CD4-positive, alpha-beta T cell (primary cell): ENCODE measurements at regions not wholly inside any gene's neighbourhood (a gene's known extent, or its start where the extent isn't known, plus 50 kb on each side); places are given as distances from the start of the nearest gene placed in this dataset.

ENCODE experiments used
- ATAC-seq: fragments of 200-7000 bp; cut with Tn5 transposase; one replicate; pipeline ENCODE4 v1.10.0; 2022; ENCODE audit warnings: mild to moderate bottlenecking; ENCODE audit not compliant: poor library complexity
- CTCF ChIA-PET: fragments of 350-600 bp; sonication (Branson Sonifier 250); formaldehyde crosslinking; loops from one replicate; lab custom pipeline; 2021; ENCODE audit warnings: antibody characterized with exemption, inconsistent platforms; lab: Charles Lee
- POLR2A ChIA-PET: fragments of 350-600 bp; sonication (Branson Sonifier 250); formaldehyde crosslinking; loops from one replicate; lab custom pipeline; 2021; ENCODE audit warnings: antibody characterized with exemption, inconsistent platforms; lab: Charles Lee
- DNase-seq, 14 experiments: peaks; one replicate each; pipeline ENCODE4 v3.0.0-alpha.2; 2013 to 2020; ENCODE audit warnings: mixed read lengths in 2 of 14
- H3K27ac ChIP-seq, 2 donors: one replicate each; pipeline versions ENCODE4 v1.5.1 to v1.7.0; 2013; ENCODE audit warnings: low read length in 2 of 2, low read depth in 1 of 2, mild to moderate bottlenecking in 1 of 2
- H3K27me3 ChIP-seq, 2 experiments: 1 replicate in 1 of 2; 2 replicates in 1 of 2; pipeline versions ENCODE4 v1.6.1 to v1.7.0; 2013; ENCODE audit warnings: low read length in 2 of 2, control low read depth in 1 of 2, mild to moderate bottlenecking in 1 of 2, moderate library complexity in 1 of 2; ENCODE audit not compliant: insufficient read depth in 2 of 2, control insufficient read depth in 1 of 2
- H3K36me3 ChIP-seq: one replicate; pipeline ENCODE4 v1.6.1; 2013; ENCODE audit warnings: low read length, control low read depth; ENCODE audit not compliant: insufficient read depth
- H3K4me1 ChIP-seq: one replicate; pipeline ENCODE4 v1.6.1; 2013; ENCODE audit warnings: low read length, control low read depth; ENCODE audit not compliant: insufficient read depth
- H3K4me3 ChIP-seq: one replicate; pipeline ENCODE4 v1.5.1; 2013; ENCODE audit warnings: mild to moderate bottlenecking, low read length, moderate library complexity
- H3K9me3 ChIP-seq, 2 experiments: 1 replicate in 1 of 2; 2 replicates in 1 of 2; pipeline versions ENCODE4 v1.6.1 to v1.7.0; 2013; ENCODE audit warnings: low read length in 2 of 2, mild to moderate bottlenecking in 2 of 2, control low read depth in 1 of 2, moderate library complexity in 1 of 2; ENCODE audit not compliant: control insufficient read depth in 1 of 2, insufficient read depth in 1 of 2
- H3K27ac Mint-ChIP-seq: one replicate; pipeline ENCODE4 v1.8.0; 2020; ENCODE audit warnings: mixed read lengths
- H3K27me3 Mint-ChIP-seq: one replicate; pipeline ENCODE4 v1.8.0; 2021; ENCODE audit warnings: mixed read lengths
- H3K36me3 Mint-ChIP-seq: one replicate; pipeline ENCODE4 v1.8.0; 2021; ENCODE audit warnings: low read depth, mixed read lengths
- H3K4me1 Mint-ChIP-seq: one replicate; pipeline ENCODE4 v1.8.0; 2021; ENCODE audit warnings: low read depth, mixed read lengths
- H3K4me3 Mint-ChIP-seq: one replicate; pipeline ENCODE4 v1.8.0; 2020; ENCODE audit warnings: mild to moderate bottlenecking, mixed read lengths
- H3K9me3 Mint-ChIP-seq: one replicate; pipeline ENCODE4 v1.8.0; 2020; ENCODE audit warnings: mixed read lengths
- intact Hi-C, 2 experiments: fragments of 100-400 bp; cut with DNase I in 1 of 2; cut with micrococcal nuclease in 1 of 2; formaldehyde crosslinking; loops; one replicate each; pipeline versions ENCODE4 v1.15.1 to v1.9.0; 2023 to 2025; cut with DNase I, micrococcal nuclease
- TF ChIP-seq, protein P1 (sequence below): fragments of 200-600 bp; IDR thresholded peaks from one replicate; pipeline ENCODE4 v1.8.0; 2022; ENCODE audit warnings: antibody characterized with exemption, mild to moderate bottlenecking

- Histone ChIP-seq H3K4me3 (no peak overlapping the region), H3K27me3 (no peaks in the 10 kb centered on the region), H3K27ac (no peak overlapping the region), H3K36me3 (no peaks in the 10 kb centered on the region), H3K4me1 (no peaks in the 10 kb centered on the region), H3K9me3 (no peaks in the 10 kb centered on the region)
- Mint-ChIP-seq H3K27ac (no peak overlapping the region), H3K27me3 (no peaks in the 10 kb centered on the region), H3K9me3 (peaks cover 3% of the 10 kb centered on the region), H3K4me1 (no peaks in the 10 kb centered on the region), H3K36me3 (no peaks in the 10 kb centered on the region), H3K4me3 (no peak overlapping the region)
- ChIA-PET POLR2A (no interaction called here), CTCF (no interaction called here)
- intact Hi-C loops: no loop called here
- DNase-seq (no peak), ATAC-seq (no peak)
- TF ChIP-seq, protein P1, sequence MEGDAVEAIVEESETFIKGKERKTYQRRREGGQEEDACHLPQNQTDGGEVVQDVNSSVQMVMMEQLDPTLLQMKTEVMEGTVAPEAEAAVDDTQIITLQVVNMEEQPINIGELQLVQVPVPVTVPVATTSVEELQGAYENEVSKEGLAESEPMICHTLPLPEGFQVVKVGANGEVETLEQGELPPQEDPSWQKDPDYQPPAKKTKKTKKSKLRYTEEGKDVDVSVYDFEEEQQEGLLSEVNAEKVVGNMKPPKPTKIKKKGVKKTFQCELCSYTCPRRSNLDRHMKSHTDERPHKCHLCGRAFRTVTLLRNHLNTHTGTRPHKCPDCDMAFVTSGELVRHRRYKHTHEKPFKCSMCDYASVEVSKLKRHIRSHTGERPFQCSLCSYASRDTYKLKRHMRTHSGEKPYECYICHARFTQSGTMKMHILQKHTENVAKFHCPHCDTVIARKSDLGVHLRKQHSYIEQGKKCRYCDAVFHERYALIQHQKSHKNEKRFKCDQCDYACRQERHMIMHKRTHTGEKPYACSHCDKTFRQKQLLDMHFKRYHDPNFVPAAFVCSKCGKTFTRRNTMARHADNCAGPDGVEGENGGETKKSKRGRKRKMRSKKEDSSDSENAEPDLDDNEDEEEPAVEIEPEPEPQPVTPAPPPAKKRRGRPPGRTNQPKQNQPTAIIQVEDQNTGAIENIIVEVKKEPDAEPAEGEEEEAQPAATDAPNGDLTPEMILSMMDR: no peak
These were observed 905.9 kb downstream of the CENPC start for GRCh38 chr4:66639361-66639760.

DNA sequence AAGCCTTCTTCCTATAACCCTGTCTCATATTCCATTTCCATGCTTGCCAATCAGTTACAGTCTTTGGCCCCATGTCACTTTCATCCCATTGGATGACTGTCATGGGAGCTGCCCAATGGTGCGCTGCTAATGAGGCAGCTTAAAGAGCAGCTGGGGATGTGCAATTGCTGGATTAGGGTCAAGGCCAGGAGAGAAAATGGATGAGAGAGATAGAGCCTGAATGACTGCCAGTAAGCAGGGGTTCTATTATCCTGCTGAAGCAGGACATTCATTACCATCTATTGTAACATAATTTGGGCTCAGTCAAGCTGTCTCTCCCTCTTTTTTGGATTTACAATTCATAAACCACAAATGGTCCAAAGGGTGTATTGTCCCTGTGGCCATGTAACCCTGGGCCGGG, 909.0 kb downstream of the CENPC start:
- peaks cover 3% of the 10 kb centered on the region for H3K9me3 Mint-ChIP-seq
- Histone ChIP-seq H3K9me3 (no peaks in the 10 kb centered on the region), H3K27ac (no peak overlapping the region), H3K27me3 (no peaks in the 10 kb centered on the region), H3K36me3 (no peaks in the 10 kb centered on the region), H3K4me3 (no peak overlapping the region), H3K4me1 (no peaks in the 10 kb centered on the region)
- no peaks in the 10 kb centered on the region for H3K4me1 Mint-ChIP-seq
- no peaks in the 10 kb centered on the region for H3K36me3 Mint-ChIP-seq
- intact Hi-C loops: no loop called here
- no peaks in the 10 kb centered on the region for H3K27me3 Mint-ChIP-seq
- CTCF ChIA-PET: no interaction called here
- TF ChIP-seq, protein P1: no peak
- no peak overlapping the region for H3K27ac Mint-ChIP-seq
- H3K4me3 Mint-ChIP-seq: no peak overlapping the region
- no peak for ATAC-seq
- POLR2A ChIA-PET: no interaction called here
- no peak for DNase-seq

DNA sequence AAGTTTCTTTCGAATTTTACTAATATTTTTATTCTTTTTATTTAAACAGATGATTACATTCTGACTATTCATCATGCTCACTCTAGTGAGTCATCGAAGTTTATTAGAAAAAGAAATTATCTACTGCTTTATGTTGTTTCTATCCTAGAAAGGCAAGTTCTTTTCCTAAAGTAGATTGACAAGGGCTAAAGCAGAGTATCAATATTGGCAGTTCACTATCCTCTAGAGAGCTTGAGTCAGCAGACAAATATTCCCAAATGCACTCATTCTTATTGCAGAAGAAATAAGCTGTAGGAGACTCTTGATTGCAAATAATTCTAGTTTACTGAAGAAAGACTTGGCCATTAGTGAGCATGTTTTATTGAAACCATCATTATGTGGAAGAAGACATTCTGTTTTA, 911.8 kb downstream of the CENPC start:
- Histone ChIP-seq H3K4me1 (no peaks in the 10 kb centered on the region), H3K27me3 (no peaks in the 10 kb centered on the region), H3K9me3 (no peaks in the 10 kb centered on the region), H3K36me3 (no peaks in the 10 kb centered on the region), H3K4me3 (no peak overlapping the region), H3K27ac (no peak overlapping the region)
- DNase-seq (no peak), ATAC-seq (no peak)
- H3K27ac Mint-ChIP-seq: no peak overlapping the region
- H3K9me3 Mint-ChIP-seq: no peaks in the 10 kb centered on the region
- H3K27me3 Mint-ChIP-seq: no peaks in the 10 kb centered on the region
- no peaks in the 10 kb centered on the region for H3K36me3 Mint-ChIP-seq
- no peaks in the 10 kb centered on the region for H3K4me1 Mint-ChIP-seq
- ChIA-PET CTCF (no interaction called here), POLR2A (no interaction called here)
- intact Hi-C loops: no loop called here
- H3K4me3 Mint-ChIP-seq: no peak overlapping the region
- TF ChIP-seq, protein P1: no peak
